ENCODE measurements at regions not wholly inside any gene's neighbourhood (a gene's known extent, or its start where the extent isn't known, plus 50 kb on each side); places are given as distances from the start of the nearest gene placed in this dataset.

DNA sequence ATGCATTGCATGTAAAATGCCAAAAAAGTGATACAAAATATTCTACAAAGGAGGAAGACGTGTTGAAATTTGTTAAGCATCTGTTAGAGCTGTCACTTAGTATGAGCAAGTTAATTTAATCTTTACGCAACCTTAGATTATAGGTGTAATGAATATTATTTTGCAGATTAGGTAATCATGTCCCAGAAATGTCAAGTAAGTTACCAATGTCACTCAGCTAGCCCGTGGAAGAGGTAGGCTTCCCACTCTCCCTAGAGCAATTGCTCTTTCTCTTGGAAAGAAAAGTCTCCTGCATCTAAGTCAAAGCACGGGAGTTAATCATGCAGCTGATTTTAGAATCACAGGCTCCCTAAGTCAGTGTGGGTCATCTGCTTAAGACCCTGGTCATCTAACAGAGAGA, 830.4 kb upstream of the IGFBP3 start:
- no peak for TF ChIP-seq POLR2A (IDR thresholded peaks at IDR 0.05; ENCODE audit: low read depth, low read length)
- no peak for TF ChIP-seq POLR2AphosphoS5 (IDR thresholded peaks at IDR 0.05; ENCODE audit: low read depth, low read length)
- no peak for TF ChIP-seq SPI1 (IDR thresholded peaks at IDR 0.05; ENCODE audit: low read depth, low read length)
